Omental fat pad (tissue), 3 donors: ENCODE measurements at regions not wholly inside any gene's neighbourhood (a gene's known extent, or its start where the extent isn't known, plus 50 kb on each side); places are given as distances from the start of the nearest gene placed in this dataset.

Experiments
- ATAC-seq: fragments of 150-250 bp; one replicate; pipeline ENCODE4 v1.9.1; 2016; ENCODE audit warnings: mild to moderate bottlenecking, moderate library complexity; ENCODE audit not compliant: low FRiP score
- DNase-seq: peaks from one replicate; pipeline ENCODE4 v3.0.0-alpha.2; 2019; ENCODE audit warnings: low spot score
- CTCF ChIP-seq, 3 donors: fragments of 450-650 bp; IDR thresholded peaks; one replicate each; pipeline ENCODE4 v1.5.1; 2016 to 2017; ENCODE audit warnings: antibody characterized with exemption in 3 of 3, mild to moderate bottlenecking in 3 of 3, moderate library complexity in 2 of 3

DNA sequence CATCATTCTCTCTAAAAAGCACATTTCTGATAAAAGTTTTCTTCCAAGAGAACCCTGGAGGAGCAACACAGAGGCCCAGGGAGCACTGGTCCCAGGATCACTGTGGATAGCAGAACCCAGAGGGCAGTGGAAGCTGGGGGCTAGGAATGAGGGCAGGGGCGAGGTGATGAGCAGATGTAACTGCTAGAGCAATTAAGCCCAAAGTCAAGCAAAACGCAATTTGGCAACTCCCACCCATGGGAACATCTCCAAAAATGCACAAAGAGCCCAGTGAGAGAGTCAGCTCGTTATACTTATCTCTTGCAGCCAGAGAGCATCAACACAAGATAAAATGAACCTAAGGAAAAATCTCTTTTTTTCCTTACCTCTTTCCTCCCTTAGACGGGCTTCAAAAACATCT, 284.2 kb downstream of the TBC1D4 start:
- no peak for TF ChIP-seq CTCF (IDR thresholded peaks at IDR 0.05)
- ATAC-seq (no peak), DNase-seq (no peak)

GRCh38 chr13:75196147-75196837, 285.7 kb downstream of the TBC1D4 start:
- TF ChIP-seq CTCF (IDR thresholded peaks at IDR 0.05): no peak
- DNase-seq (no peak), ATAC-seq (no peak)

GRCh38 chr13:75195495-75196146, 286.3 kb downstream of the TBC1D4 start:
- ATAC-seq (no peak), DNase-seq (no peak)
- TF ChIP-seq CTCF (IDR thresholded peaks at IDR 0.05): no peak

DNA sequence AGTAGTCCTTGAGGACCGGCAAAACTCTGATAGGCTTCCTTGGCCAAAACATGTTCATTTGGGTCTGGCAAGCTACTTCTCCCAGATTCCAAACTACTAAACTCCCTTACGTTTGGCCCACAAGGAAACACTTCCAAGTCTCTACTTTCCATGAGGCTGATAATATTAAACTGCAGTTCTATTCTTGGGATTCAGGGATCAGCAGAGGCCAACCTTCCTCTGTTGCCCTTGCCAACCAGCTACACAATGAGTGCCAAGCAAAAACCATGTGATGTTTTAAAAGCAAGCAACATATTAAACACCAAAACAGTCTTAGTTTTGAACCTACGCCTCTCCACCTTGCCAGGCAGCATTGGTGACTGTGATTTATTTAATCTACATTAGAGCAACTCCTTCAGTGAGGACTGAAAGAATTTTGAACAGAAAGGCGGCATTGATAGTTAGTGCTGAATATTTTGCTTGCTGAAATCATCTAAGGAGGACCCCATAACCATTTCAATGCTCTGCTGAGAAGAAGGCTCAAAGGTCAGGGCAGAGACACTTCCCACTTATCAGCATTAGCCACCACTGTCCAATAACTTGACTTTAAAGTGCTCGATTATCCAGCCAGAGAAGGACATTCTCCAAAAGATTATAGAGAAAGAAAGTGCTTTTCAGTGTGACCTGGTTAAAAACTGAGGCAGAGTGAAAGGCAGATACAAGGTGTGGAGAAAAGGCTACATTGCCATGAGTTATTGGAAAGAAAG, 287.1 kb downstream of the TBC1D4 start:
- peak; percentile 19 for ATAC-seq
- TF ChIP-seq CTCF (IDR thresholded peaks at IDR 0.05): no peak
- no peak for DNase-seq

DNA sequence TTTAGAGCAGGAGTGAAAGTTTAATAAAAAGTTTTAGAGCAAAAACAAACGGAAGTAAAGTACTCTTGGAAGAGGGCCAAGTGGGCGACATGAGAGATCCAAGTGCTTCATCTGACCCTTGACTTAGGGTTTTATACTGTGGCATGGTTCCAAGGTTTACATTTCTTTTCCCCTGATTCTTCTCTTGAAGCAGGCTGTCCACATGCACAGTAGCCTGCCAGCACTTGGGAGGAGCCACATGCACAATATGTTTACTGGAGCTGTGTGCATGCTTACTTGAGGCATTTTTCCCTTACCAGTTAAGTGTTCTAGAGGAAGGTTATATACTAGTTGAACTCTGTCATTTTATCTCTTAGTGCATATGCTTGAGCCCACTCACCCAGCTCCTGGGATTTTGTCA, 295.6 kb downstream of the TBC1D4 start:
- DNase-seq (no peak), ATAC-seq (no peak)
- TF ChIP-seq CTCF (IDR thresholded peaks at IDR 0.05): no peak

- DNase-seq: no peak
Observed at GRCh38 chr13:75181906-75182305, 300.1 kb downstream of the TBC1D4 start.

More at GRCh38 chr13:75181906-75182305, 300.1 kb downstream of the TBC1D4 start:
- peak; percentile 44 for ATAC-seq
- TF ChIP-seq CTCF (IDR thresholded peaks at IDR 0.05): no peak
